Neural crest cell (in vitro differentiated cells): ENCODE measurements at regions not wholly inside any gene's neighbourhood (a gene's known extent, or its start where the extent isn't known, plus 50 kb on each side); places are given as distances from the start of the nearest gene placed in this dataset.

ENCODE experiments used
- DNase-seq: peaks from one replicate; pipeline ENCODE4 v3.0.0; 2021; ENCODE audit warnings: low read depth, mixed read lengths, low spot score
- H3K27ac Mint-ChIP-seq: one replicate; pipeline ENCODE4 v1.8.0; 2021; ENCODE audit warnings: mild to moderate bottlenecking, mixed read lengths; ENCODE audit not compliant: unreplicated experiment
- H3K27me3 Mint-ChIP-seq: 2 replicates; pipeline ENCODE4 v1.8.0; 2021; ENCODE audit warnings: low read depth, mild to moderate bottlenecking, mixed read lengths
- H3K36me3 Mint-ChIP-seq: 2 replicates; pipeline ENCODE4 v1.8.0; 2021; ENCODE audit warnings: low read depth, mild to moderate bottlenecking, mixed read lengths
- H3K4me1 Mint-ChIP-seq: 2 replicates; pipeline ENCODE4 v1.8.0; 2021; ENCODE audit warnings: mixed read lengths
- H3K4me3 Mint-ChIP-seq: one replicate; pipeline ENCODE4 v1.8.0; 2021; ENCODE audit warnings: mild to moderate bottlenecking, mixed read lengths
- H3K9me3 Mint-ChIP-seq: 2 replicates; pipeline ENCODE4 v1.8.0; 2021; ENCODE audit warnings: mixed read lengths
- TF ChIP-seq, protein P1 (sequence below): fragments of 200-600 bp; sonication (generic); conservative IDR thresholded peaks from 2 replicates; pipeline ENCODE4 v1.5.0; 2021; ENCODE audit warnings: antibody characterized with exemption, mild to moderate bottlenecking

DNA sequence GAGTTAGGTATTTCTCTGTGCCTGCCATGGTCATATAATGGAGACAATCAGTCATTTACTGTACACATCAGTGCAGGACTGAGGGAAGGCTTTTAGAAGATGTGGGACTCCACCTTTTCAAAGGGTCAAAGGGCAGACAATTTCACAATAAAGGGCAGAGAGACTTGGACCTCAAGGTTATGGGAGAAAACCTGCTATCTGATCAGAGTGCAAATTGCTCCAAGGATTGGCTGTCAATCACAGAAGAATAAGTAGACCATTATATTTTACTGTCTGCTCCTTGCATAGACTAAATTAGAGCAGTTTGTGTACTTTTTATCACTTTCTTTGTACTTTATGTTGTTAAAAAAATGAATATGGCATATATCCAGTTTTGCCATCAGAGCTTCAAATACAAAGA is 314.9 kb upstream of the ATP11B start:
- no peaks in the 10 kb centered on the region for H3K36me3 Mint-ChIP-seq
- peaks cover 3% of the 10 kb centered on the region for H3K9me3 Mint-ChIP-seq
- H3K27ac Mint-ChIP-seq = no peak overlapping the region
- no peaks in the 10 kb centered on the region for H3K27me3 Mint-ChIP-seq
- H3K4me3 Mint-ChIP-seq = no peak overlapping the region
- H3K4me1 Mint-ChIP-seq = peaks cover 4% of the 10 kb centered on the region
- DNase-seq = no peak
- TF ChIP-seq, protein P1, sequence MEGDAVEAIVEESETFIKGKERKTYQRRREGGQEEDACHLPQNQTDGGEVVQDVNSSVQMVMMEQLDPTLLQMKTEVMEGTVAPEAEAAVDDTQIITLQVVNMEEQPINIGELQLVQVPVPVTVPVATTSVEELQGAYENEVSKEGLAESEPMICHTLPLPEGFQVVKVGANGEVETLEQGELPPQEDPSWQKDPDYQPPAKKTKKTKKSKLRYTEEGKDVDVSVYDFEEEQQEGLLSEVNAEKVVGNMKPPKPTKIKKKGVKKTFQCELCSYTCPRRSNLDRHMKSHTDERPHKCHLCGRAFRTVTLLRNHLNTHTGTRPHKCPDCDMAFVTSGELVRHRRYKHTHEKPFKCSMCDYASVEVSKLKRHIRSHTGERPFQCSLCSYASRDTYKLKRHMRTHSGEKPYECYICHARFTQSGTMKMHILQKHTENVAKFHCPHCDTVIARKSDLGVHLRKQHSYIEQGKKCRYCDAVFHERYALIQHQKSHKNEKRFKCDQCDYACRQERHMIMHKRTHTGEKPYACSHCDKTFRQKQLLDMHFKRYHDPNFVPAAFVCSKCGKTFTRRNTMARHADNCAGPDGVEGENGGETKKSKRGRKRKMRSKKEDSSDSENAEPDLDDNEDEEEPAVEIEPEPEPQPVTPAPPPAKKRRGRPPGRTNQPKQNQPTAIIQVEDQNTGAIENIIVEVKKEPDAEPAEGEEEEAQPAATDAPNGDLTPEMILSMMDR = no peak

DNA sequence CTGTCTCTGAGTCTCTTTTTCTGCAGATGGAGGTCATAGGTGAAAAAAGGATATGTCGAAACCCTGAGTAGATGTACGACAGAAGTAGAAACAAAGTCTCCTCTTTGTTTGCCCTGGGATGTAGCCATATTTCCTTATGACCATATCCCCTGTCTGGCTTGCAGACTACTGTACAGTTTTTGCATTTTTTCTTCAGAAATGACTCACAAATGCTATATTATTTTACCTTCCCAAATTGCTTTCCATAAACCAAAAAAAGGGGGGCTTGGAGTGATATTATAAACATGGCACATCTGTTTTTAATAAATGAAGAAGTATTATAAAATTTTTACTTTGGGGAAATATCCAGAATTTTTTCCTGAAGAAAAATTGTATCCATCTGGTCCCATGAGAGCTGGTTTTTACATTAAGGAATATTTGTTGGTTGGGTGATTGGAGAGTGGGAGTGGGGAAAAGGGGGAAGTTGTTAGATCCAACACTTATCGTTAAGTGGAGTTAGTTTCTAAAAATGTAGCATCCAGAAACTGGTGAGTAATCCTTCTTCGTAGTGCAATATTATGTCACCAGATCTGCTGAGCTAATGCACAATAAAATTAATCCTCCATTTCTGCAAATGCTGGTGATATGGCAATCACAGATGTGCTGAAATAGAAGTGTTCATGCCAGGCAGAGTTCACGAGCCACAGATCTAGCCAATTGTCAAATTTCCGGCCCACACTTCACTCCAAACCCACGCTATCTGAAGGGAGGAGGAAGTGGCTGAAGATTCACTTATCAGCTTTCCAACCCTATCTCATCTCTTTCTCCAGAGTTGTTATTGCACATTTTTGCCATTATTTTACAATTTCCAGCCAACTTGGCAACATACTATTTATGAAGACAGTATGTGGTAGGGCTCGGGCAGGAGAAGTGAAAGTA is 313.6 kb upstream of the ATP11B start:
- Mint-ChIP-seq H3K27ac (no peak overlapping the region), H3K27me3 (no peaks in the 10 kb centered on the region), H3K4me3 (no peak overlapping the region), H3K36me3 (no peaks in the 10 kb centered on the region), H3K4me1 (peaks cover 9% of the 10 kb centered on the region), H3K9me3 (peaks cover 3% of the 10 kb centered on the region)
- no peak for DNase-seq
- TF ChIP-seq, protein P1 = no peak

DNA sequence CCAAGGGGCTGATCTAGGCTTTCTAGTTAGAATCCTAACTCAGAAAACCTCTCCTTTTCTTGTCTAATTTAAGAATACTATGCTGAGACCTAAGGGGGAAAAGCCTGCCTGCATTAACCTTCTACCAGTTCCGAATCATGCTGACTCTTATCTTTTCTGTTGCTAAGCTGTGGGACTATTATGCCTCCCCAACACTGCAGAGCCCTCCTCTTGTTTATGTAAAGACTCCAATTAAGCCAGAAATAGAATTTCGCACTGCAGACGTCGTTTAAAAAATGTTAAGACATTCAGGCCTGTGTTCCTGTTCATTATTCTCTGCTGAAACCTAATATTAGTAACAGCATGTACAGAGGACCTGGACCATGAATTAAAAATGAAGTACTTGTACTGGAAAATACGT is 310.6 kb upstream of the ATP11B start:
- Mint-ChIP-seq H3K4me1 (peaks cover 19% of the 10 kb centered on the region), H3K9me3 (peaks cover 3% of the 10 kb centered on the region), H3K36me3 (no peaks in the 10 kb centered on the region), H3K27me3 (no peaks in the 10 kb centered on the region), H3K4me3 (no peak overlapping the region), H3K27ac (no peak overlapping the region)
- TF ChIP-seq, protein P1 = no peak
- no peak for DNase-seq

DNA sequence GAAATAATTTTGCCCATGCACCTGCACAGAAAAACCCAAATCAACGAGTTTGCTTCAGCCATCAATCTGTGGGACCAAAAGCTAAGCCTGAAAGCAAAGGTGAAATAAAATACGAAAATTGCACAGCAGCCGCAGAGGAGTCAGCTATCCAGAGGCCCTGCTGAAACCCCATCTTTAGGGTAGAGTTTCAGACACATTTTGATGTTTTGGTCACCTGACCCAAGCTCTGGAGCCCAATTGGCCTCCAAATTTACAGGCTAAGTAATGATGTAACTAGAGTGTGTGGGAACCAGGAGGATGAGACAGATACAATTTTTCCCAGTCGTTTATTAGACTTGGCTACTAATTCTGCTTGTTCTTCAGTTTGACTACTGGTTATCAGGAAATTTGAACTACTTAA is 308.6 kb upstream of the ATP11B start:
- H3K27me3 Mint-ChIP-seq = no peaks in the 10 kb centered on the region
- no peak overlapping the region for H3K27ac Mint-ChIP-seq
- no peaks in the 10 kb centered on the region for H3K36me3 Mint-ChIP-seq

DNA sequence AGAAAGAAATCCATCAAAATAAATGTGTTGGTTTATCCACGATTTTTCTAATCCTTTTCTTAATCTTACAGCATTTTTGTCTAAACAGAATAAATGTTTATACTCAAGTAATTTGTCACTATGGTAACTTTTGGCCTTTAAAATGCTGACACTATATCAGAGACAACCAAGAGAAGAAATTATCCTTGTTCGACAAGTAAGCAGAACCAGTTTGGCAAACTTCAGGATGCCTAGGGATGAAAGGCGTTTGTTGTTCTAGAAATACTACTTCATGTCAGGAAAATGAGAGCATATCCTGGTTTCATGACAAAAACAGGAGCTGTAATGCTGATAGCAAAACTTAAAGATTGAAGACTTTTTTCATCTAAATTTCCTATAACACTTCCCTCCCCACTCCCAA is 308.0 kb upstream of the ATP11B start:
- no peaks in the 10 kb centered on the region for H3K36me3 Mint-ChIP-seq
- no peak overlapping the region for H3K27ac Mint-ChIP-seq
- H3K27me3 Mint-ChIP-seq = no peaks in the 10 kb centered on the region
- DNase-seq = no peak
- peaks cover 3% of the 10 kb centered on the region for H3K9me3 Mint-ChIP-seq
- TF ChIP-seq, protein P1 = no peak
- no peak overlapping the region for H3K4me3 Mint-ChIP-seq
- peaks cover 19% of the 10 kb centered on the region for H3K4me1 Mint-ChIP-seq

More for the DNA sequence above, 308.6 kb upstream of the ATP11B start:
- Mint-ChIP-seq H3K4me1 (peaks cover 19% of the 10 kb centered on the region), H3K9me3 (peaks cover 3% of the 10 kb centered on the region), H3K4me3 (no peak overlapping the region)
- DNase-seq = no peak
- TF ChIP-seq, protein P1 = no peak
